ENCODE measurements at regions not wholly inside any gene's neighbourhood (a gene's known extent, or its start where the extent isn't known, plus 50 kb on each side); places are given as distances from the start of the nearest gene placed in this dataset.
"Not testable (repeated sequence)": the region's sequence is repeated elsewhere in the genome, so short reads cannot be mapped to it uniquely, and the experiment has no call there.

- Histone ChIP-seq H3K9me3 (ENCODE audit: control insufficient read depth, insufficient read depth, low read length) (no peaks in the 10 kb centered on the region), H3K36me3 (ENCODE audit: insufficient read depth, low read length) (no peaks in the 10 kb centered on the region), H3K9ac (ENCODE audit: low read depth, low read length) (no peak overlapping the region), H3K4me1 (ENCODE audit: insufficient read depth, low read length) (no peaks in the 10 kb centered on the region)
Measured at GRCh38 chr15:53074221-53074620, 284.1 kb upstream of the ONECUT1 start.

- Histone ChIP-seq H3K36me3 (ENCODE audit: insufficient read depth, low read length) (no peaks in the 10 kb centered on the region), H3K9me3 (ENCODE audit: control insufficient read depth, insufficient read depth, low read length) (no peaks in the 10 kb centered on the region), H3K9ac (ENCODE audit: low read depth, low read length) (no peak overlapping the region), H3K4me1 (ENCODE audit: insufficient read depth, low read length) (no peaks in the 10 kb centered on the region)
Measured at GRCh38 chr15:53072077-53072476, 281.9 kb upstream of the ONECUT1 start.

GRCh38 chr15:53068636-53069035 is 278.5 kb upstream of the ONECUT1 start:
- no peaks in the 10 kb centered on the region for H3K36me3 ChIP-seq (ENCODE audit: insufficient read depth, low read length)
- no peaks in the 10 kb centered on the region for H3K9me3 ChIP-seq (ENCODE audit: control insufficient read depth, insufficient read depth, low read length)
- no peak overlapping the region for H3K9ac ChIP-seq (ENCODE audit: low read depth, low read length)
- no peaks in the 10 kb centered on the region for H3K4me1 ChIP-seq (ENCODE audit: insufficient read depth, low read length)

GRCh38 chr15:53059273-53060043 is 269.3 kb upstream of the ONECUT1 start:
- no peaks in the 10 kb centered on the region for H3K36me3 ChIP-seq (ENCODE audit: insufficient read depth, low read length)
- H3K9me3 ChIP-seq (ENCODE audit: control insufficient read depth, insufficient read depth, low read length): no peaks in the 10 kb centered on the region
- H3K4me1 ChIP-seq (ENCODE audit: insufficient read depth, low read length): no peaks in the 10 kb centered on the region
- H3K9ac ChIP-seq (ENCODE audit: low read depth, low read length): no peak overlapping the region

- H3K9me3 ChIP-seq (ENCODE audit: control insufficient read depth, insufficient read depth, low read length): no peaks in the 10 kb centered on the region
- H3K9ac ChIP-seq (ENCODE audit: low read depth, low read length): no peak overlapping the region
- H3K36me3 ChIP-seq (ENCODE audit: insufficient read depth, low read length): no peaks in the 10 kb centered on the region
- H3K4me1 ChIP-seq (ENCODE audit: insufficient read depth, low read length): no peaks in the 10 kb centered on the region
Measured at GRCh38 chr15:53046153-53046790, 256.1 kb upstream of the ONECUT1 start.

GRCh38 chr15:53038655-53038941 is 248.5 kb upstream of the ONECUT1 start:
- H3K9ac ChIP-seq (ENCODE audit: low read depth, low read length): no peak overlapping the region
- H3K4me1 ChIP-seq (ENCODE audit: insufficient read depth, low read length): no peaks in the 10 kb centered on the region
- H3K36me3 ChIP-seq (ENCODE audit: insufficient read depth, low read length): no peaks in the 10 kb centered on the region
- no peaks in the 10 kb centered on the region for H3K9me3 ChIP-seq (ENCODE audit: control insufficient read depth, insufficient read depth, low read length)

- H3K36me3 ChIP-seq (ENCODE audit: insufficient read depth, low read length): no peaks in the 10 kb centered on the region
- no peaks in the 10 kb centered on the region for H3K9me3 ChIP-seq (ENCODE audit: control insufficient read depth, insufficient read depth, low read length)
- H3K4me1 ChIP-seq (ENCODE audit: insufficient read depth, low read length): no peaks in the 10 kb centered on the region
- H3K9ac ChIP-seq (ENCODE audit: low read depth, low read length): no peak overlapping the region
Measured at GRCh38 chr15:53037904-53038654, 247.9 kb upstream of the ONECUT1 start.

- no peak overlapping the region for H3K9ac ChIP-seq (ENCODE audit: low read depth, low read length)
- H3K9me3 ChIP-seq (ENCODE audit: control insufficient read depth, insufficient read depth, low read length): no peaks in the 10 kb centered on the region
Measured at GRCh38 chr15:53036641-53037040, 246.5 kb upstream of the ONECUT1 start.

GRCh38 chr15:53034767-53035245 is 244.7 kb upstream of the ONECUT1 start:
- Histone ChIP-seq H3K9ac (ENCODE audit: low read depth, low read length) (no peak overlapping the region), H3K9me3 (ENCODE audit: control insufficient read depth, insufficient read depth, low read length) (no peaks in the 10 kb centered on the region), H3K4me1 (ENCODE audit: insufficient read depth, low read length) (no peaks in the 10 kb centered on the region), H3K36me3 (ENCODE audit: insufficient read depth, low read length) (no peaks in the 10 kb centered on the region)

More at GRCh38 chr15:53036641-53037040, 246.5 kb upstream of the ONECUT1 start:
- no peaks in the 10 kb centered on the region for H3K4me1 ChIP-seq (ENCODE audit: insufficient read depth, low read length)
- no peaks in the 10 kb centered on the region for H3K36me3 ChIP-seq (ENCODE audit: insufficient read depth, low read length)

GRCh38 chr15:53033709-53034108 is 243.6 kb upstream of the ONECUT1 start:
- Histone ChIP-seq H3K36me3 (ENCODE audit: insufficient read depth, low read length) (no peaks in the 10 kb centered on the region), H3K9me3 (ENCODE audit: control insufficient read depth, insufficient read depth, low read length) (no peaks in the 10 kb centered on the region), H3K4me1 (ENCODE audit: insufficient read depth, low read length) (no peaks in the 10 kb centered on the region), H3K9ac (ENCODE audit: low read depth, low read length) (no peak overlapping the region)

GRCh38 chr15:53031469-53031868 is 241.3 kb upstream of the ONECUT1 start:
- Histone ChIP-seq H3K4me1 (ENCODE audit: insufficient read depth, low read length) (no peaks in the 10 kb centered on the region), H3K9ac (ENCODE audit: low read depth, low read length) (no peak overlapping the region), H3K9me3 (ENCODE audit: control insufficient read depth, insufficient read depth, low read length) (no peaks in the 10 kb centered on the region), H3K36me3 (ENCODE audit: insufficient read depth, low read length) (no peaks in the 10 kb centered on the region)

GRCh38 chr15:53022788-53023187 is 232.7 kb upstream of the ONECUT1 start:
- Histone ChIP-seq H3K36me3 (ENCODE audit: insufficient read depth, low read length) (no peaks in the 10 kb centered on the region), H3K9me3 (ENCODE audit: control insufficient read depth, insufficient read depth, low read length) (no peaks in the 10 kb centered on the region), H3K9ac (ENCODE audit: low read depth, low read length) (no peak overlapping the region), H3K4me1 (ENCODE audit: insufficient read depth, low read length) (no peaks in the 10 kb centered on the region)

- no peaks in the 10 kb centered on the region for H3K9me3 ChIP-seq (ENCODE audit: control insufficient read depth, insufficient read depth, low read length)
- H3K9ac ChIP-seq (ENCODE audit: low read depth, low read length): no peak overlapping the region
- no peaks in the 10 kb centered on the region for H3K36me3 ChIP-seq (ENCODE audit: insufficient read depth, low read length)
- H3K4me1 ChIP-seq (ENCODE audit: insufficient read depth, low read length): no peaks in the 10 kb centered on the region
Measured at GRCh38 chr15:53013329-53013728, 223.2 kb upstream of the ONECUT1 start.

GRCh38 chr15:53011779-53012178 is 221.6 kb upstream of the ONECUT1 start:
- not testable (repeated sequence) for H3K9ac ChIP-seq (ENCODE audit: low read depth, low read length); H3K4me1 ChIP-seq (ENCODE audit: insufficient read depth, low read length); H3K36me3 ChIP-seq (ENCODE audit: insufficient read depth, low read length); H3K9me3 ChIP-seq (ENCODE audit: control insufficient read depth, insufficient read depth, low read length)

GRCh38 chr15:53009093-53009492 is 219.0 kb upstream of the ONECUT1 start:
- Histone ChIP-seq H3K9ac (ENCODE audit: low read depth, low read length) (no peak overlapping the region), H3K36me3 (ENCODE audit: insufficient read depth, low read length) (no peaks in the 10 kb centered on the region), H3K4me1 (ENCODE audit: insufficient read depth, low read length) (no peaks in the 10 kb centered on the region), H3K9me3 (ENCODE audit: control insufficient read depth, insufficient read depth, low read length) (no peaks in the 10 kb centered on the region)

Data from ES-I3 (cell line).